GM12878 (cell line): ENCODE measurements at regions not wholly inside any gene's neighbourhood (a gene's known extent, or its start where the extent isn't known, plus 50 kb on each side); places are given as distances from the start of the nearest gene placed in this dataset.

Source experiments
- POLR2AphosphoS2 ChIP-seq: IDR thresholded peaks from 2 replicates; pipeline ENCODE4 v1.6.1; 2011; ENCODE audit warnings: low read depth, mild to moderate bottlenecking, low read length, improper control_type of control experiment, moderate library complexity
- POLR2AphosphoS5 ChIP-seq: IDR thresholded peaks from 2 replicates; pipeline ENCODE4 v1.6.1; 2011; ENCODE audit warnings: mild to moderate bottlenecking, low read length, inconsistent platforms
- RAD21 ChIP-seq: IDR thresholded peaks from 2 replicates; pipeline ENCODE4 v1.6.1; 2011; ENCODE audit warnings: mild to moderate bottlenecking, low read depth, low read length, moderate library complexity; ENCODE audit not compliant: insufficient read depth
- RFX5 ChIP-seq: IDR thresholded peaks from 2 replicates; pipeline ENCODE4 v1.6.1; 2011; ENCODE audit warnings: low read depth, low read length, improper control_type of control experiment
- STAT1 ChIP-seq: fragments of 450-650 bp; conservative IDR thresholded peaks from 2 replicates; pipeline ENCODE4 v1.6.1; 2014; ENCODE audit warnings: antibody characterized with exemption, mild to moderate bottlenecking
- STAT3 ChIP-seq: IDR thresholded peaks from 2 replicates; pipeline ENCODE4 v1.6.1; 2011; ENCODE audit warnings: low read depth, low read length, improper control_type of control experiment

- TF ChIP-seq POLR2AphosphoS2 (no peak), STAT1 (no peak), STAT3 (no peak), RFX5 (no peak), RAD21 (no peak), POLR2AphosphoS5 (no peak)
Measured at GRCh38 chrY:15583111-15583510, 1058.8 kb downstream of the NLGN4Y start.
